OCI-LY1 (cell line): ENCODE measurements at regions not wholly inside any gene's neighbourhood (a gene's known extent, or its start where the extent isn't known, plus 50 kb on each side); places are given as distances from the start of the nearest gene placed in this dataset.

Experiments
- H2AFZ ChIP-seq: fragments of 200-600 bp; sonication (generic), shearing (Covaris generic); 2 replicates; pipeline ENCODE4 v1.6.0; 2014; ENCODE audit warnings: antibody characterized with exemption, mild to moderate bottlenecking, low read length
- H3F3A ChIP-seq: fragments of 200-600 bp; sonication (generic), shearing (Covaris generic); 2 replicates; pipeline ENCODE4 v1.6.0; 2014; ENCODE audit warnings: mild to moderate bottlenecking, antibody characterized with exemption, low read length, moderate library complexity; ENCODE audit not compliant: insufficient read depth
- H3K27ac ChIP-seq: fragments of 200-600 bp; sonication (generic); 2 replicates; pipeline ENCODE4 v1.5.1; 2014; ENCODE audit warnings: low read length, mixed run types, mild to moderate bottlenecking, low read depth; ENCODE audit not compliant: poor library complexity, severe bottlenecking
- H3K27me3 ChIP-seq: fragments of 200-600 bp; sonication (generic); 2 replicates; pipeline ENCODE4 v1.6.0; 2014; ENCODE audit warnings: antibody characterized with exemption, mild to moderate bottlenecking, low read length, moderate library complexity; ENCODE audit not compliant: insufficient read depth
- H3K36me3 ChIP-seq: fragments of 200-600 bp; sonication (generic); 2 replicates; pipeline ENCODE4 v1.6.1; 2014; ENCODE audit warnings: mild to moderate bottlenecking, antibody characterized with exemption, low read length, moderate library complexity, mixed read lengths; ENCODE audit not compliant: insufficient read depth
- H3K4me1 ChIP-seq: fragments of 200-600 bp; sonication (generic); 2 replicates; pipeline ENCODE4 v1.5.1; 2014; ENCODE audit warnings: mild to moderate bottlenecking, low read length, moderate library complexity; ENCODE audit not compliant: insufficient read depth, severe bottlenecking
- H3K4me2 ChIP-seq: fragments of 200-600 bp; sonication (generic), shearing (Covaris generic); 2 replicates; pipeline ENCODE4 v1.6.1; 2014; ENCODE audit warnings: low read length
- H3K4me3 ChIP-seq: fragments of 200-600 bp; sonication (generic); 2 replicates; pipeline ENCODE4 v1.5.1; 2014; ENCODE audit warnings: low read length, low read depth, mild to moderate bottlenecking, mixed read lengths; ENCODE audit not compliant: poor library complexity, severe bottlenecking
- H3K79me2 ChIP-seq: fragments of 200-600 bp; shearing (Covaris generic); 2 replicates; pipeline ENCODE4 v1.6.1; 2016; ENCODE audit warnings: mixed run types, low read length, mixed read lengths; ENCODE audit not compliant: insufficient read depth
- H3K9ac ChIP-seq: fragments of 200-600 bp; sonication (generic), shearing (Covaris generic); 2 replicates; pipeline ENCODE4 v1.6.1; 2014; ENCODE audit warnings: mild to moderate bottlenecking, low read length, mixed read lengths
- H3K9me2 ChIP-seq: fragments of 200-600 bp; sonication (generic), shearing (Covaris generic); 2 replicates; pipeline ENCODE4 v1.6.1; 2014; ENCODE audit warnings: low read depth, mild to moderate bottlenecking, low read length, mixed read lengths
- H3K9me3 ChIP-seq: fragments of 200-600 bp; shearing (Covaris generic); 2 replicates; pipeline ENCODE4 v1.6.1; 2014; ENCODE audit warnings: low read length, mixed read lengths
- H4K20me1 ChIP-seq: fragments of 200-600 bp; sonication (generic), shearing (Covaris generic); 2 replicates; pipeline ENCODE4 v1.6.0; 2016; ENCODE audit warnings: mild to moderate bottlenecking, low read length; ENCODE audit not compliant: insufficient read depth
- EZH2 ChIP-seq: fragments of 200-600 bp; sonication (generic), shearing (Covaris generic); IDR thresholded peaks from 2 replicates; pipeline ENCODE4 v1.8.0; 2017; ENCODE audit warnings: borderline replicate concordance, mixed run types, mild to moderate bottlenecking, antibody characterized with exemption, low read length, moderate library complexity, mixed read lengths
- TF ChIP-seq, protein P1 (sequence below): fragments of 200-600 bp; sonication (generic), shearing (Covaris generic); IDR thresholded peaks from 2 replicates; pipeline ENCODE4 v1.5.1; 2017; ENCODE audit warnings: mild to moderate bottlenecking, antibody characterized with exemption, low read length, moderate library complexity, mixed read lengths

DNA sequence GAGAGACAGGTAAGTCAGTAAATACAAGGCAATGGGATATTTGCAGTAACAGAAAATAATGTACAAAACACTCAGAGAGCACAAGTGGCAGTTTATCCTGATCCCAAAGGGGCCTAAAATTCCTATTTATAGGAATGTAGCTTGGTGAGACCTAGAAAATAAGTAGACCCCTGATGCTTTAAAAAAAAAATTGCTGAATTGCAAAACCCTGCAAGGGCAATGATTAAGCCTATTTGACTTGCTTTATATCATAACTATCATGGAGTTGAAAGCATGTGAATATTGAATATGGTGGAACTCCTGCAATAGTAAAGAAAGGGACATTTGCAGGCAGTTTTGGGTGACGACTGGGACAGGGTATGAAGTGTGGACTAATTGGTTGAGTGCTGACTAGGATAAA lies 101.9 kb upstream of the C1orf21 start:
- no peak overlapping the region for H3K27ac ChIP-seq
- no peak overlapping the region for H3K4me3 ChIP-seq
- no peaks in the 10 kb centered on the region for H3K9me2 ChIP-seq
- H3K9ac ChIP-seq, result no peak overlapping the region
- H3K79me2 ChIP-seq, result no peaks in the 10 kb centered on the region
- H4K20me1 ChIP-seq, result no peaks in the 10 kb centered on the region
- no peaks in the 10 kb centered on the region for H3K27me3 ChIP-seq
- H3F3A ChIP-seq, result no peaks in the 10 kb centered on the region
- no peaks in the 10 kb centered on the region for H3K36me3 ChIP-seq
- H3K4me1 ChIP-seq, result no peaks in the 10 kb centered on the region
- no peak overlapping the region for H3K4me2 ChIP-seq
- TF ChIP-seq, protein P1, sequence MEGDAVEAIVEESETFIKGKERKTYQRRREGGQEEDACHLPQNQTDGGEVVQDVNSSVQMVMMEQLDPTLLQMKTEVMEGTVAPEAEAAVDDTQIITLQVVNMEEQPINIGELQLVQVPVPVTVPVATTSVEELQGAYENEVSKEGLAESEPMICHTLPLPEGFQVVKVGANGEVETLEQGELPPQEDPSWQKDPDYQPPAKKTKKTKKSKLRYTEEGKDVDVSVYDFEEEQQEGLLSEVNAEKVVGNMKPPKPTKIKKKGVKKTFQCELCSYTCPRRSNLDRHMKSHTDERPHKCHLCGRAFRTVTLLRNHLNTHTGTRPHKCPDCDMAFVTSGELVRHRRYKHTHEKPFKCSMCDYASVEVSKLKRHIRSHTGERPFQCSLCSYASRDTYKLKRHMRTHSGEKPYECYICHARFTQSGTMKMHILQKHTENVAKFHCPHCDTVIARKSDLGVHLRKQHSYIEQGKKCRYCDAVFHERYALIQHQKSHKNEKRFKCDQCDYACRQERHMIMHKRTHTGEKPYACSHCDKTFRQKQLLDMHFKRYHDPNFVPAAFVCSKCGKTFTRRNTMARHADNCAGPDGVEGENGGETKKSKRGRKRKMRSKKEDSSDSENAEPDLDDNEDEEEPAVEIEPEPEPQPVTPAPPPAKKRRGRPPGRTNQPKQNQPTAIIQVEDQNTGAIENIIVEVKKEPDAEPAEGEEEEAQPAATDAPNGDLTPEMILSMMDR, result no peak
- TF ChIP-seq EZH2, result no peak
- no peaks in the 10 kb centered on the region; the same call in 1 of the 2 replicates for H3K9me3 ChIP-seq
- H2AFZ ChIP-seq, result no peak overlapping the region

DNA sequence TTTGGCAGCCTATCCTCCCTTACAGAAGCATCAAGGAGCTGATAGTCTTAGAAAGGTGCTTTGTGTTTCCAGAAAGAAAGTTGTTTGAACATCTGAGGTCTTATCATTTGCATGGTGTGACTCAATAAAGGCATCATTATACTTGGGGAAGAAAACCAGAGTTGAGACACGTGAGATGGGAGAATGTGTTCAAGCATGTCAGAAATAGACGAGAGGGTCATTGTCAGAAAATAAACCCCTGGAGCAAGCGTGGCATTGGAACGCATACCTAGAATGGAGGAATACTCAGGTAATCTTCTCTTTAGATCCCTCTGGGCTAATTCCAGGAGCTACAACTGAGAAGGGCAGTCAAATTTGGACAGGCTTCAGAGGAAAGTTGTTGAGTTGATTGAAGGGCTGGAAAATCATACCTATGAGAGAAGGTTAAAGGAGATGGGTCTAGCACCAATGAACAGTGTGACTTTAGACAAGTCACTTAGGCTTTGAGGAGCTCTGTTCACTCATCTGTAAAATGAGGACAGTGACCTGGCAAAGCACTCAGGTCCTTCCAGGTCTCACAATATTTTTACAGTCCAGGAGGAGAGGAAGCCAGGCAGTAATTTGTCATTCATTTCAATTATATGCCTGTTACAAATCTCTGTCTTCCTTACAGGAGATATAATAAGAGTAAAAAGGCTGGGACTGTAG lies 101.3 kb upstream of the C1orf21 start:
- no peaks in the 10 kb centered on the region for H3F3A ChIP-seq
- no peak overlapping the region for H3K27ac ChIP-seq
- no peaks in the 10 kb centered on the region for H3K9me2 ChIP-seq
- no peak overlapping the region for H3K4me2 ChIP-seq
- no peaks in the 10 kb centered on the region for H3K79me2 ChIP-seq
- H4K20me1 ChIP-seq, result no peaks in the 10 kb centered on the region
- H3K27me3 ChIP-seq, result no peaks in the 10 kb centered on the region
- H3K9me3 ChIP-seq, result peaks cover 5% of the 10 kb centered on the region; the same call in 1 of the 2 replicates
- no peak overlapping the region for H3K4me3 ChIP-seq
- H2AFZ ChIP-seq, result no peak overlapping the region
- no peaks in the 10 kb centered on the region for H3K36me3 ChIP-seq
- no peak overlapping the region for H3K9ac ChIP-seq
- TF ChIP-seq, protein P1, result no peak
- no peak for TF ChIP-seq EZH2
- no peaks in the 10 kb centered on the region for H3K4me1 ChIP-seq

DNA sequence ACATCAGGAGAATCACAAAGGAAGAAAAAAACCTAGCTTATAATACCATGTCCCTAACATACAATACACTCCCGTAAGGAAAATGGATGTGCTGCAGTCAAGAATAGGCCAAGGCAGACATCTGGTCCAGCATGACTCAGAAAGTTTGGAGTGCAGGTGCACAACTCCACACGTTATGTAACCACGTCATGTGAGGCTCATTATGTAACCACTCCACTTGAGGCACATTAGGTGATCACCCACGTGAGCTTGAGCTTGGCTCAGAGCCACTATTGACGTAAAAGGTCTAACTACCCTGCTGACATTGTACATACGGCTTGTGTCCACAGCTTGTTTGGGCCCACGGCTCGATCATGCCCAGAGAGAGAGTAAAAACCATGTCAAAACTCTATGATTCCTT lies 99.8 kb upstream of the C1orf21 start:
- TF ChIP-seq, protein P1, result no peak
- TF ChIP-seq EZH2, result no peak
- no peak overlapping the region for H3K4me2 ChIP-seq

More for the DNA sequence above, 99.8 kb upstream of the C1orf21 start:
- H3K27ac ChIP-seq, result no peak overlapping the region
- H4K20me1 ChIP-seq, result no peaks in the 10 kb centered on the region
- peaks cover 7% of the 10 kb centered on the region; the same call in 1 of the 2 replicates for H3K9me3 ChIP-seq
- H3K36me3 ChIP-seq, result no peaks in the 10 kb centered on the region
- H3K9ac ChIP-seq, result no peak overlapping the region
- no peaks in the 10 kb centered on the region for H3K79me2 ChIP-seq
- no peaks in the 10 kb centered on the region for H3F3A ChIP-seq
- no peaks in the 10 kb centered on the region for H3K4me1 ChIP-seq
- no peaks in the 10 kb centered on the region for H3K27me3 ChIP-seq
- H3K4me3 ChIP-seq, result no peak overlapping the region
- no peaks in the 10 kb centered on the region for H3K9me2 ChIP-seq
- H2AFZ ChIP-seq, result no peak overlapping the region
